ENCODE measurements at regions not wholly inside any gene's neighbourhood (a gene's known extent, or its start where the extent isn't known, plus 50 kb on each side); places are given as distances from the start of the nearest gene placed in this dataset.

GRCh38 chr5:109594217-109594616 is 95.5 kb upstream of the MAN2A1 start:
- Mint-ChIP-seq H3K9me3 (ENCODE audit: unreplicated experiment) (no peaks in the 10 kb centered on the region), H3K4me3 (ENCODE audit: unreplicated experiment) (no peak overlapping the region), H3K27ac (ENCODE audit: unreplicated experiment) (no peak overlapping the region), H3K4me1 (ENCODE audit: unreplicated experiment) (no peaks in the 10 kb centered on the region), H3K36me3 (ENCODE audit: low read depth, unreplicated experiment) (no peaks in the 10 kb centered on the region), H3K27me3 (ENCODE audit: unreplicated experiment) (no peaks in the 10 kb centered on the region)
- no peak for DNase-seq (ENCODE audit: low spot score)
- no peak for TF ChIP-seq CTCF (IDR thresholded peaks at IDR 0.05; ENCODE audit: unreplicated experiment)

GRCh38 chr5:109590799-109591198 is 98.9 kb upstream of the MAN2A1 start:
- Mint-ChIP-seq H3K27me3 (ENCODE audit: unreplicated experiment) (no peaks in the 10 kb centered on the region), H3K27ac (ENCODE audit: unreplicated experiment) (no peak overlapping the region), H3K9me3 (ENCODE audit: unreplicated experiment) (no peaks in the 10 kb centered on the region), H3K4me3 (ENCODE audit: unreplicated experiment) (no peak overlapping the region), H3K36me3 (ENCODE audit: low read depth, unreplicated experiment) (no peaks in the 10 kb centered on the region), H3K4me1 (ENCODE audit: unreplicated experiment) (no peaks in the 10 kb centered on the region)
- TF ChIP-seq CTCF (IDR thresholded peaks at IDR 0.05; ENCODE audit: unreplicated experiment), result no peak
- DNase-seq (ENCODE audit: low spot score), result no peak

GRCh38 chr5:109589986-109590385 is 99.7 kb upstream of the MAN2A1 start:
- H3K4me1 Mint-ChIP-seq (ENCODE audit: unreplicated experiment), result no peaks in the 10 kb centered on the region
- no peak for DNase-seq (ENCODE audit: low spot score)
- TF ChIP-seq CTCF (IDR thresholded peaks at IDR 0.05; ENCODE audit: unreplicated experiment), result no peak
- H3K4me3 Mint-ChIP-seq (ENCODE audit: unreplicated experiment), result no peak overlapping the region
- no peak overlapping the region for H3K27ac Mint-ChIP-seq (ENCODE audit: unreplicated experiment)
- no peaks in the 10 kb centered on the region for H3K27me3 Mint-ChIP-seq (ENCODE audit: unreplicated experiment)
- no peaks in the 10 kb centered on the region for H3K9me3 Mint-ChIP-seq (ENCODE audit: unreplicated experiment)
- no peaks in the 10 kb centered on the region for H3K36me3 Mint-ChIP-seq (ENCODE audit: low read depth, unreplicated experiment)

GRCh38 chr5:109589239-109589638 is 100.5 kb upstream of the MAN2A1 start:
- H3K4me1 Mint-ChIP-seq (ENCODE audit: unreplicated experiment), result no peaks in the 10 kb centered on the region
- TF ChIP-seq CTCF (IDR thresholded peaks at IDR 0.05; ENCODE audit: unreplicated experiment), result no peak
- no peaks in the 10 kb centered on the region for H3K27me3 Mint-ChIP-seq (ENCODE audit: unreplicated experiment)
- H3K9me3 Mint-ChIP-seq (ENCODE audit: unreplicated experiment), result no peaks in the 10 kb centered on the region
- no peak for DNase-seq (ENCODE audit: low spot score)
- no peak overlapping the region for H3K4me3 Mint-ChIP-seq (ENCODE audit: unreplicated experiment)
- no peaks in the 10 kb centered on the region for H3K36me3 Mint-ChIP-seq (ENCODE audit: low read depth, unreplicated experiment)
- H3K27ac Mint-ChIP-seq (ENCODE audit: unreplicated experiment), result no peak overlapping the region

GRCh38 chr5:109588281-109589035 is 101.3 kb upstream of the MAN2A1 start:
- no peak for TF ChIP-seq CTCF (IDR thresholded peaks at IDR 0.05; ENCODE audit: unreplicated experiment)
- Mint-ChIP-seq H3K4me3 (ENCODE audit: unreplicated experiment) (no peak overlapping the region), H3K9me3 (ENCODE audit: unreplicated experiment) (no peaks in the 10 kb centered on the region), H3K4me1 (ENCODE audit: unreplicated experiment) (no peaks in the 10 kb centered on the region), H3K27ac (ENCODE audit: unreplicated experiment) (no peak overlapping the region), H3K36me3 (ENCODE audit: low read depth, unreplicated experiment) (no peaks in the 10 kb centered on the region), H3K27me3 (ENCODE audit: unreplicated experiment) (no peaks in the 10 kb centered on the region)
- no peak for DNase-seq (ENCODE audit: low spot score)

Data from endothelial cell (in vitro differentiated cells).